Thyroid gland (tissue), 4 donors: ENCODE measurements at regions not wholly inside any gene's neighbourhood (a gene's known extent, or its start where the extent isn't known, plus 50 kb on each side); places are given as distances from the start of the nearest gene placed in this dataset.

ENCODE experiments used
- CTCF ChIP-seq, 6 experiments: fragments of 200-600 bp in 3 of 6; fragments of 450-650 bp in 3 of 6; sonication (generic) in 3 of 6; IDR thresholded peaks; one replicate each; pipeline ENCODE4 v1.5.1; 2016 to 2019; ENCODE audit warnings: antibody characterized with exemption in 6 of 6, mild to moderate bottlenecking in 2 of 6, inconsistent platforms in 1 of 6, moderate library complexity in 1 of 6
- POLR2A ChIP-seq, 2 donors: fragments of 450-650 bp; IDR thresholded peaks; one replicate each; pipeline ENCODE4 v1.6.1; 2017; ENCODE audit warnings: antibody characterized with exemption in 2 of 2, mild to moderate bottlenecking in 2 of 2, moderate library complexity in 1 of 2

- TF ChIP-seq CTCF (IDR thresholded peaks at IDR 0.05) (no peak), POLR2A (IDR thresholded peaks at IDR 0.05) (no peak)
Observed at GRCh38 chrX:10379878-10380277, 223.1 kb downstream of the CLCN4 start.
